HG03571 (cell line): ENCODE measurements at regions not wholly inside any gene's neighbourhood (a gene's known extent, or its start where the extent isn't known, plus 50 kb on each side); places are given as distances from the start of the nearest gene placed in this dataset.

Experiments used
- ATAC-seq: cut with Tn5 transposase; IDR thresholded peaks from one replicate; pipeline ENCODE4 v1.9.1; 2021; ENCODE audit not compliant: unreplicated experiment

DNA sequence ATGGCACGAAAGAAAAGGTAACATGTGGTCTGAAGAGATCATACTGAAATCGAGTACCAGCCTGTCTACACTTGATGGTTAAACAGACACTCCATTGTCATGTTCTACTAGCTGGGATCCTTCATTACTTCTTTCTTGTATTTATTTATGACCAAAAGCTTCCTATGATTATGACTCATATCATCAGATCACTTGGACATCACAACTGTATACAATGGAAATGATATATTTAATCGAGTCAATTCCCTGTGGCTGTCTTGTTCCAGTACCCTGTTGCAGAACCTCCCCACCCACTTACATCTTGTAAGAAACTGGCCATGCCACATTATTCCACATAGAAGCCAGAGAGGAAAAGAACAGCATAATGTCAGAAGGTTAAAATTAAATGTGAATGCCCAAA lies 358.9 kb downstream of the ZEB2 start:
- ATAC-seq = no peak

DNA sequence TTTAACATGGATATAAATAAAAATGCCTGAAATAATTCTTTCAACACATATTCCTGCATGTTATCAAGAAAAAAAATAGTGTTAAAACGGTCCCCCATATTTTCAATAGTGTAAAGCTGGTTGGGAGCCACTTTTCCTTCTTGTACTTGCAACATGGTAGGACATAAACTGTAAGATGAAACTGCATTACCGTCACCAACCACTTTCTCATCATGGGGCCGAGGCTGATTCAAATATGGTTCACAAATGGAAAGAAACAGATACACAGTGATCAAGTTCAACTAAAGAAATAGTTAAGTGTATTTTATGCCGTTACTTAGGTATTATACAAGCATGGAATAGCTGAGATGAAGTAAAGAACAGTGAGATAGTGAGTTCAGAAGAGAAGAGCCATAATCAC lies 360.7 kb downstream of the ZEB2 start:
- no peak for ATAC-seq

DNA sequence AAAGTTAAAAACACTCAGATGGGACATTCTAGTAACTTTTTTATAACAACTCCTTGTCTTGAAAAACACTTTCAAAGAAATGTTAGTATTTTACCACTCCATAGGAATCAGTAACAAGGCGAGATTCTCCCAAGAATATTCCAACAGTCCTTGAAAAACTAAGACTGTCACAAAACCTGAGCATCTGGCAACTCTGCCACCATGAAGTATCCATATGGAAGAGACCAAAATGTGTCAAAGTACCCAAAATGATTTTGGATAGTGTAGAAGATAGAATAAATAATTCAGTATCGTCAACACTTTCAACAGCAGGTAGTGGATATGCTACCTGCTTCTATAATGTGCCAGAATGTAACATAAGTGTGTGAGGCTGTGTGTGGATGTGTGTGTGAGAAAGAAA lies 361.8 kb downstream of the ZEB2 start:
- ATAC-seq = no peak

GRCh38 chr2:144156736-144157640 lies 362.9 kb downstream of the ZEB2 start:
- ATAC-seq = no peak

- ATAC-seq = no peak
Measured at GRCh38 chr2:144154205-144154604, 365.7 kb downstream of the ZEB2 start.

GRCh38 chr2:144152817-144153271 lies 367.1 kb downstream of the ZEB2 start:
- ATAC-seq = no peak

GRCh38 chr2:144151851-144152250 lies 368.1 kb downstream of the ZEB2 start:
- ATAC-seq = no peak

DNA sequence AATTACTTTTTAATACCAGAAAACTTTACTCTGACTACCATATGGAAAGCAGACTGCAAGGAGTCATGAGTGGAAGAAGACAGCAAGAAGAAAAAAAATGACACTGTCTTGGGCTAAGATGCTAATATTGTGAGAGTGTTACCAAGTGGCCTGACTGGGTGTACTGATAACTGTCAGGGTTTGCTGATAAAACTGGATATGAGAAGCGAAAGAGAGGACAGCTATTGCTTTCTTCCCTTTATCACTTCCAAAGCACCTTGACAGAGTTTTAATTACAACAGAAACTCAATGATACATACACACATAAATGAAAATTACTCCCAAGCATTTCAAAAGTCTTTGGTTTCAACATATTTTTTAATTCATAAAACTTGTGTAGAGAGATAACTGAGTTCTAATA lies 368.5 kb downstream of the ZEB2 start:
- no peak for ATAC-seq

DNA sequence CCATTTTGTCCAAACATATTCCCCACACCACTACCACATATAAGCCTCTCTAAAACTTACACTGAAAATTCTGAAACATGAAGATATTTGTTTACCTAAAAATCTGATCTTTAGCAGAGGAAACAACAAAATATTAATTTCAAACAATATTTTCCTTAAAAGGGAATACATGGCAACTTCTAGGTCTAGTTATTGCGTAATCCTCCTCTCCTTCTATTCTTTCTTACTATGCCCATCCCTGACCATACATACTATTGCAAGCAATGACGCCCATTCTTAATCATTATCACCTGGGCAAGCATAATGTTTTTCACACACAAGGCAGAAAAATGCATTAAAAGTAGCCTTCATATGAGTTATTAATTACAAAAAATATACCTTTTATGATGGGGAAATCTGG lies 372.6 kb downstream of the ZEB2 start:
- no peak for ATAC-seq

DNA sequence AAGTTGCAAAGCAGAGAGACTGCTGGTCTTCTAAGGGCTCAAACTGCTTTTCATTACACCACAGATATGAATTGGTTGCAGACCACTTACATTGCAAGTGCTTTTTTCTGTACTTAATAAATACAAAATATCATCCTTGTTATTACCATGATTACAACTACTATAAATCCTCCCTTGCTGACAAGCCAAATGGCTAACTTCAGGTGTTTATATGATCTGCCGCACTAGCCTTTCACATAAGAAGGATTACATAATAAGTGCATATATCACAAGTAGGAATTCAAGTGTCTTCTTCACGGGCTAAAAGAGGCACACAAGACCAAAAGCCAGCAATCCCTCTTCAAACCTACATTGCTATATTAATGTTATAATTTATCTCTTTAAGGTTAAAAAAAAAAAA lies 373.0 kb downstream of the ZEB2 start:
- ATAC-seq = no peak

DNA sequence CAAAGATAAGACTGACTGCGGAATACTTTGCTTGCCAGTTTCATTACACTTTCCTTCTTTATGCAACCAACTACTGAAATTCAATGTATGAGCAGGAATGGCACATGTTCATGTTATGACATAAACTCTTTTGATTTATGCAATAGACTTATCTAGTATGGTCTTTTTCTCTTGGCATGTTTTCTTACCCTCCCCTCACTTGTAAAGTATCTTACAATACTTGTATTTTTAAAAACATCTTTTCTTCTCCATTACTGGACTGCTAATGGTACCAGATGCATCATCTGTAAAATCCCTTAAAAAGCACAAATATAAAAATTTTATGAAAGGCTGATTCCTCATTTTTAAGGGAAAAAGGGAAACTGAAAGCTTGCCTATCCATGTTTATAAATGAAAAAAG lies 373.8 kb downstream of the ZEB2 start:
- ATAC-seq = no peak

- ATAC-seq = no peak
Measured at GRCh38 chr2:144143294-144144151, 376.4 kb downstream of the ZEB2 start.

- ATAC-seq = no peak
Measured at GRCh38 chr2:144140891-144141290, 379.0 kb downstream of the ZEB2 start.

DNA sequence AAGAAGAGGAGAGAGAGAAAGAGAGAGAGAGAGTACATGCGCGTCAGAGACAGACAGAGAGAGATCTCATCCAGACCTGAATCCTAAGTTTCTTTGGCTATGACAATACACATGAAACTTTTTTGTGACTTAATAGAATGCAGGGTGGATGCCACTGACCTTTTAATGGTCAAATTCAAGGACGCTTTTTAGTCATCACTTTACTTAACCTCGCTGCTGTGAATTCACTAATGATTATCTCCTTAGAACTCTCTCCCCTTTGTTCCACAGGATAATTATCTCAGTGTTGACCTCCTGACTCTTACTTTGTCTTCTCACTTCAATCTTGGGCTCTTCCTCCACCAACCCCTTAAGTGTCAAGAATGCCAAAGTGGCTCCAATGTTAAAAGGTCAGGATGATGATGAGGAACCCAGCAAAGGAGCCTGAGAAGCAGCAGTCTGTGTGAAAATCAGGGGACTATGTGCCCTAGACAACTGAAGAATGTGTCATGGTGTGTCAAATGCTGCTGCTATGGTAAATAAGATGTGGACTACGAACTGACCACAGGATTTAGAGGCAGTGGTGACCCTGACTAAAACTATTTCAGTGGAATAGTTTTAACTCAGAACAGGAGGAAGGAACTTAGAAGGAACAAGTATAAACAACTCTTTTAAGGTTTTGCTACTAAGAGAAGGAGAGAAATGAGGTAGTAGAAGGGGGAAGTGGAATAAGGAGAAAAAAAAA lies 382.1 kb downstream of the ZEB2 start:
- ATAC-seq = no peak

DNA sequence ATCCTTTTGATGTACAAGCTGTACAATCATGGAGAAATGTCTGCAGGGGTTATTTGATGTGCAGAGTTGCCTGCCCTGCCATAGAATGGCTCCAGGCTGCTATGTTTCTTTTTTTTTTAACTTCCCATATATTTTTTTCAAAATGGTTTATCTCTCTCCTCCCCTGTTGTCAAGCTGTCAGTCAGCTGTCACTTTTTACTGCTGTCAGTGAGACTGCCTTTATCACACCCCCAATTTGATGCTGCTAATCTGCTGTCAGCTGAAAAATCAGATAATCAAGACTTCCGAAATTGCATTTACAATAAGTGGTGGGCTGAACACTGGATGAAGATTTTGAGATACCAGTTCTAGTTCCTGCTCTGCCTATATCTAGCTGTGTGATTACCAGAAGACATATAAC lies 382.6 kb downstream of the ZEB2 start:
- ATAC-seq = no peak

DNA sequence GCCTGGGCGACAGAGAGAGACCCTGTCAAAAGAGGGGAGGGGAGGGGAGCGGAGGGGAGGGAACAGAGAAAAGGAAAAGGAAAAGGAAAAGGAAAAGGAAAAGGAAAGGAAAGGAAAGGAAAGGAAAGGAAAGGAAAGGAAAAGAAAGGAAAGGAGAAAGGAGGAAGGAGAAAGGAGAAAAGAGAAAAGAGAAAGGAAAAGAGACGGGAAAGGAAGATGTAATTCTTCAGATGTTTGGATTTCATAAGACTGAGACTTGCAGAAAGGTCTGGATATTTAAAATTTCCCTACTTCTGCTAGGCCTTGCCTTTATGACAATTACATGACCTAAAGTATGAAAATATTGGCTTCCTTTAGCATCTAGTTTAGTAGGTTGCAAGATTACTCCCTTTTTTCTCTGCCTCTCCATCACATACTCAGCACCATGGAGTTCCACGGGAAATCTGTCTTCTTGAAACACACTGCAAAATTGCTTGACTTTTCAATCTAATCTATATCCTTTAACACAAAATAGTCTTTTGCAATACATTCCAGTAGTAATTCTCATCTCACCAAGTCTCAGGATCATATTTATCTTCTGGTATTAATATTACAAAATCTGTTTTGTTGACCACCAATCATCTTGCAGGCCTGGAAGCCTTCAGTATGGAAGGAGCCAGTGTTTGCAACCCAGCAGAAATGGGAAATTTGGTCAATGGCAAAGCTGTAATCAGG lies 383.5 kb downstream of the ZEB2 start:
- no peak for ATAC-seq

- ATAC-seq = no peak
Measured at GRCh38 chr2:144133936-144134665, 385.8 kb downstream of the ZEB2 start.

- no peak for ATAC-seq
Measured at GRCh38 chr2:144132357-144132756, 387.6 kb downstream of the ZEB2 start.

DNA sequence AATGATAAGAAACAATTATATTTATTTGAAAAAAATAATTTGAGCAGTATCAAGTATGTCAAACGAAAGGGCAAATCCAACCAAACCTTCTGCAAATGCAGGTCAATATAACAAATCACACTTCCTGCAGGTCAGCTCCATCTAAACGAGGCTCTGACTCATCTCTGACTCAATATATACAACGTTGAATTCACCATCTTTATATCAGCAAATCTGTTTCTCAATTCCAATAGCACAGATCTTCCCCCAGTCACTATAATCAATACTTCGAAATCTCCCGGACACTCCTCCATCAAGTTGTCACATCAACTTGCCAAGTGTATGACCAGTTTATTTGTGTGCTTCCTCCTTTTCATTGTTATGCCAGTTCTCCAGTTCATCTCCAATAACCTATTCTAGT lies 388.9 kb downstream of the ZEB2 start:
- ATAC-seq = no peak

DNA sequence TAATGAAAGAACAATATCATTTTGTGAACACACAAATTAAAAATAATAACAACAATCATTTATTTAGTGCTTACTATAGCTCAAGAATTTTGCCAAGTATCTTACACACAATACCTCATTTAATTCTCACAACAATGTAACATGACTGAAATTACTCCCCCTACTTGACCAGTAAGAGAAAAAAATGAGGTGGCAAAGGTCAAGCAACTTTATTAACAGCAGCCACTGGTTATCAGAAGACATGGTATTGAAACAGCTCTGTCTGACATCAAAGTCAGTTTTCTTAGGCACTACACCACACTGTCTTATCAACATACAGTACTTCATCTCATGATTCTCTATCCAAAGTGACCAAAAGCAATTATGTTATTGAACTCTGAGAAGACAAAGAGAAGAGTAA lies 389.4 kb downstream of the ZEB2 start:
- ATAC-seq = no peak
